MM.1S (cell line): ENCODE measurements at regions not wholly inside any gene's neighbourhood (a gene's known extent, or its start where the extent isn't known, plus 50 kb on each side); places are given as distances from the start of the nearest gene placed in this dataset.

Experiments
- DNase-seq: peaks from one replicate; pipeline ENCODE4 v3.0.0-alpha.2; 2015
- H2AFZ ChIP-seq: fragments of 300-600 bp; sonication (generic); 2 replicates; pipeline ENCODE4 v1.6.0; 2016; ENCODE audit warnings: antibody characterized with exemption, low read length
- H3F3A ChIP-seq: fragments of 300-600 bp; sonication (generic); 2 replicates; pipeline ENCODE4 v1.6.1; 2016; ENCODE audit warnings: mild to moderate bottlenecking, antibody characterized with exemption, low read length, moderate library complexity, mixed read lengths; ENCODE audit not compliant: insufficient read depth
- H3K27ac ChIP-seq: fragments of 300-600 bp; sonication (generic); 2 replicates; pipeline ENCODE4 v1.5.1; 2016; ENCODE audit warnings: mild to moderate bottlenecking, low read length
- H3K27me3 ChIP-seq: fragments of 300-600 bp; sonication (generic); replicated peaks from 2 replicates; pipeline ENCODE4 v1.6.0; 2016; ENCODE audit warnings: low read length; ENCODE audit not compliant: insufficient read depth
- H3K36me3 ChIP-seq: fragments of 300-600 bp; sonication (generic); replicated peaks from 2 replicates; pipeline ENCODE4 v1.6.1; 2016; ENCODE audit warnings: mild to moderate bottlenecking, low read length, mixed read lengths; ENCODE audit not compliant: insufficient read depth
- H3K4me1 ChIP-seq: fragments of 300-600 bp; sonication (generic); 2 replicates; pipeline ENCODE4 v1.6.1; 2016; ENCODE audit warnings: low read length, mixed read lengths
- H3K4me2 ChIP-seq: fragments of 300-600 bp; sonication (generic); 2 replicates; pipeline ENCODE4 v1.6.0; 2016; ENCODE audit warnings: low read depth, low read length
- H3K4me3 ChIP-seq: fragments of 300-600 bp; sonication (generic); 2 replicates; pipeline ENCODE4 v1.5.1; 2016; ENCODE audit warnings: low read length, mixed read lengths
- H3K79me2 ChIP-seq: fragments of 300-600 bp; sonication (generic); 2 replicates; pipeline ENCODE4 v1.6.1; 2016; ENCODE audit warnings: mixed run types, low read length, mixed read lengths
- H3K9ac ChIP-seq: fragments of 300-600 bp; sonication (generic); 2 replicates; pipeline ENCODE4 v1.6.1; 2016; ENCODE audit warnings: low read length, mixed read lengths
- H3K9me2 ChIP-seq: fragments of 300-600 bp; sonication (generic); replicated peaks from 2 replicates; pipeline ENCODE4 v1.6.1; 2016; ENCODE audit warnings: mild to moderate bottlenecking, low read length, mixed read lengths; ENCODE audit not compliant: insufficient read depth
- H3K9me3 ChIP-seq: fragments of 300-600 bp; sonication (generic); replicated peaks from 2 replicates; pipeline ENCODE4 v1.6.1; 2016; ENCODE audit warnings: mild to moderate bottlenecking, low read length, mixed read lengths; ENCODE audit not compliant: insufficient read depth
- H4K20me1 ChIP-seq: fragments of 300-600 bp; sonication (generic); 2 replicates; pipeline ENCODE4 v1.6.1; 2016; ENCODE audit warnings: mild to moderate bottlenecking, low read length, moderate library complexity, mixed read lengths; ENCODE audit not compliant: insufficient read depth
- EZH2 ChIP-seq: fragments of 300-600 bp; sonication (generic); optimal IDR thresholded peaks from 2 replicates; pipeline ENCODE3; 2017; ENCODE audit warnings: low read depth, mild to moderate bottlenecking, antibody characterized with exemption, low read length, mixed read lengths
- EZH2phosphoT487 ChIP-seq: fragments of 300-600 bp; sonication (generic); IDR thresholded peaks from 2 replicates; pipeline ENCODE4 v1.6.1; 2018; ENCODE audit warnings: antibody characterized with exemption, low read length
- TF ChIP-seq, protein P1 (sequence below): fragments of 300-600 bp; sonication (generic); IDR thresholded peaks from 2 replicates; pipeline ENCODE4 v1.5.1; 2016; ENCODE audit warnings: antibody characterized with exemption, low read length, mixed read lengths

DNA sequence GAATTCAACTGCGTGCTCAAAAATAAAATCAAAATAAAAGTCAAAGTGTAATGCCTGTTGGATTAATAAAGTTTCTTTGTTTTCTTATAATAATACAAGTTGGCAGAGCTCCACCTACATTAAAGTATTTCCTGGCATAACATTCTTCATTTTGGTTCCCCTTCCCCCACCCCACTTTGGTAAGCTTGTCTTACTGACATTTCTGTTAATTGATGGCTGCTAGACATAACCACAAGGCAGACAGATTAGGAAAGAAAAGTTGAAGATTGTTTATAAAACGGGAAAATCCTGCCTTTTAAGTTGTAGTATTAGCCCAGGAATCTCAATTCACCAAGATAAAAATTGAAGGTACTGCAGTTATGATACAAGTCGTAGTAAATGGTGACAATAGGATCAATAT is 246.5 kb upstream of the RPS6KA3 start:
- Histone ChIP-seq H3K27ac (no peak overlapping the region), H2AFZ (no peak overlapping the region), H3K79me2 (no peaks in the 10 kb centered on the region), H3K4me2 (no peak overlapping the region), H3F3A (peaks cover 7% of the 10 kb centered on the region), H3K4me3 (no peak overlapping the region), H3K9ac (no peak overlapping the region), H3K4me1 (peaks cover 22% of the 10 kb centered on the region), H3K9me2 (no peaks in the 10 kb centered on the region), H4K20me1 (no peaks in the 10 kb centered on the region), H3K9me3 (no peaks in the 10 kb centered on the region), H3K36me3 (no peaks in the 10 kb centered on the region), H3K27me3 (no peaks in the 10 kb centered on the region)
- no peak for DNase-seq
- TF ChIP-seq EZH2: no peak
- TF ChIP-seq, protein P1, sequence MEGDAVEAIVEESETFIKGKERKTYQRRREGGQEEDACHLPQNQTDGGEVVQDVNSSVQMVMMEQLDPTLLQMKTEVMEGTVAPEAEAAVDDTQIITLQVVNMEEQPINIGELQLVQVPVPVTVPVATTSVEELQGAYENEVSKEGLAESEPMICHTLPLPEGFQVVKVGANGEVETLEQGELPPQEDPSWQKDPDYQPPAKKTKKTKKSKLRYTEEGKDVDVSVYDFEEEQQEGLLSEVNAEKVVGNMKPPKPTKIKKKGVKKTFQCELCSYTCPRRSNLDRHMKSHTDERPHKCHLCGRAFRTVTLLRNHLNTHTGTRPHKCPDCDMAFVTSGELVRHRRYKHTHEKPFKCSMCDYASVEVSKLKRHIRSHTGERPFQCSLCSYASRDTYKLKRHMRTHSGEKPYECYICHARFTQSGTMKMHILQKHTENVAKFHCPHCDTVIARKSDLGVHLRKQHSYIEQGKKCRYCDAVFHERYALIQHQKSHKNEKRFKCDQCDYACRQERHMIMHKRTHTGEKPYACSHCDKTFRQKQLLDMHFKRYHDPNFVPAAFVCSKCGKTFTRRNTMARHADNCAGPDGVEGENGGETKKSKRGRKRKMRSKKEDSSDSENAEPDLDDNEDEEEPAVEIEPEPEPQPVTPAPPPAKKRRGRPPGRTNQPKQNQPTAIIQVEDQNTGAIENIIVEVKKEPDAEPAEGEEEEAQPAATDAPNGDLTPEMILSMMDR: no peak
- no peak for TF ChIP-seq EZH2phosphoT487

DNA sequence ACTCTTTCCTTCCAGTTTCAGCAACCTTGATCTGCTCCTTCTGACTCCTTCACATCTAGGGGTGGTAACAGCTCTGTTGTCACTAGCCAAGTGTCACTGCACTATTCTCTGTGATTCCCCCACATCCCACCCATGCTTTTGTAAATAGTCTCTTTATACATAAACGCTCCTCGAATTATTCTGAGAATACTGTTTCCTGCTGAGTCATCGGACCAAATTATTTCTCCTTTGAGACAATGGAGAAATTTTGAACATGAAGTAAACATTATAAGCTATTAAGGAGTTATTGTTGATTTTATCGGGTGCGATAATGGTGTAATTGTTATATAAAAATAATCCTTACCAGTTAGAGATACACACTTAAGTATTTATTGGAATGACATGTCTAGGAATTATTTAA is 245.1 kb upstream of the RPS6KA3 start:
- no peaks in the 10 kb centered on the region for H3K36me3 ChIP-seq
- H3K79me2 ChIP-seq: no peaks in the 10 kb centered on the region
- H4K20me1 ChIP-seq: no peaks in the 10 kb centered on the region
- H3F3A ChIP-seq: peaks cover 7% of the 10 kb centered on the region
- no peaks in the 10 kb centered on the region for H3K27me3 ChIP-seq
- no peak overlapping the region for H3K9ac ChIP-seq
- H2AFZ ChIP-seq: no peak overlapping the region
- no peaks in the 10 kb centered on the region for H3K9me3 ChIP-seq
- no peak overlapping the region for H3K4me2 ChIP-seq
- DNase-seq: no peak
- H3K27ac ChIP-seq: no peak overlapping the region
- TF ChIP-seq EZH2: no peak
- TF ChIP-seq, protein P1: no peak
- no peak for TF ChIP-seq EZH2phosphoT487
- H3K4me3 ChIP-seq: no peak overlapping the region
- peaks cover 21% of the 10 kb centered on the region for H3K4me1 ChIP-seq
- H3K9me2 ChIP-seq: no peaks in the 10 kb centered on the region

DNA sequence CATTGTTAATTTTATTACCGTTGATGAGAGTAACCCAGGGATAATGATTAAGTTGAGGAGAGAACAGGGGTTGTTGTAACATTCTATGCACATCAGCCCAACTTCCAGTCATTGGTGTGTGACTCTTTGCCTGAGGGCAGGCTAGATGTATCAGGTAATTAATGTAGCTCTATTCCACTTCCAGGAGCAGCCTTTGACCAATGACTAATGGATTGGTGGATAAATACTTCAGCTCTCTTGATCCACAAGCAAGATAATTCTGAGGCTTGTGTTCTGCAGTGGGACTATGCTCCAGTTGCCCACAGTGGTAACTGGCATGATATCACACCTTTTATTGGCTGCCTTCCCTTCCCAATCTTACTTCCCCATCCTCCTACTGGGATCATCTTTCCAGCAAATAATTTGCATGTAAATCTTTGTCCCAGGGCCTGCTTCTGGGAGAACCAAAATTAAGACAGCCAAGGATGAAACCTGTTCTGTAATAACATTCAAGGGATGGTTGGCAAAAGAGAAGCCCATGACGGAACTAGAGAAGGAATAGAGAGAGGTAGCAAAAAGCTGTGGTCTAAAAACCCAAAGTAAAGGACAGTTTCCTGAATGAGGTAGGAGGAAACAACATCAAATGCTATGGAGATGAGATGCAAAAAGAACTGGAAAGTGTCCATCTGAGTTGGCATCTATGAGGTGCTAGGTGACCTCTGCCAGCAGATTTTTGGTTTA is 241.4 kb upstream of the RPS6KA3 start:
- no peak overlapping the region for H3K9ac ChIP-seq
- H3K36me3 ChIP-seq: no peaks in the 10 kb centered on the region
- H3K9me3 ChIP-seq: no peaks in the 10 kb centered on the region
- no peak for DNase-seq
- H2AFZ ChIP-seq: no peak overlapping the region
- H3K9me2 ChIP-seq: no peaks in the 10 kb centered on the region
- TF ChIP-seq, protein P1: no peak
- TF ChIP-seq EZH2phosphoT487: no peak
- no peak for TF ChIP-seq EZH2
- H3K4me3 ChIP-seq: no peak overlapping the region
- no peak overlapping the region for H3K4me2 ChIP-seq
- H3K27ac ChIP-seq: no peak overlapping the region
- no peaks in the 10 kb centered on the region for H3K79me2 ChIP-seq
- H3K27me3 ChIP-seq: no peaks in the 10 kb centered on the region
- no peaks in the 10 kb centered on the region for H3F3A ChIP-seq
- no peaks in the 10 kb centered on the region for H3K4me1 ChIP-seq
- no peaks in the 10 kb centered on the region for H4K20me1 ChIP-seq
